ENCODE measurements at regions not wholly inside any gene's neighbourhood (a gene's known extent, or its start where the extent isn't known, plus 50 kb on each side); places are given as distances from the start of the nearest gene placed in this dataset.

DNA sequence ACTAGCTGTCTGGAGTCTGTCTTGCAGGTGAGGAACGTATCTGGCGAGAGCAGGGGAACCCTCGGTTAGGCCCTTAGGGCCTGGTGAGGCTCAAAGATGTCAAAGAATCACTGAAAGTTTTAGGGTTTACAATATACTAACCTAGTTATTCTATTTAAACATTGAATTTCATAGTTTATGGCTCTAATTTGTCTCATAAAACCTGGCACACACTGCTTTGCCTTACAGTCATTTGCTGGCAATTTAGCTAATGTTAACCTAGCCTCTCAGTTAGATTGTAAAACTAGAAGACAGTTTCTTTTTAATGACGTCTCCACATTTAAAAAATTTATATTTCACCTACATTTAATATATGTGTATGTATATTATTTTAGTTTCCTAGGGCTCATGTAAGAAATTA, 89.6 kb upstream of the DOCK10 start:
- DNase-seq = no peak

DNA sequence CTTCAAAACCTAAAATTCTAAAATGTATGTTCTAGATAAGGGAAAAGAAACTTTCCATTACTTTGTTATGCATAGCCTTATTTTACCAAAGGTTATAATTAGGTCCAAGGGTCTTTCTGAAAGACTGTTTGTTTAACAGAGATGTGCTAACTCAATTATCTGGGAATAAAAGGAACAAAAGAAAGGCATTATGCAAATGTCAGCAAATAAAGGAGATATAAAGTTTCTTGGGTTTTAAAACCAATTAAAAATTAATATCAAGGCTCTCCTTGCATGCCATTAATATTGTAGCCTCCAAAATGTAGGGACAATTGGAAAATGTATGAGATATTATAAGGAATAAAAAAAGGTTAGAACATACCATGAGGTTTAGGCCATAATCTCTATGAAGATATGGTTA, 87.8 kb upstream of the DOCK10 start:
- no peak for DNase-seq

DNA sequence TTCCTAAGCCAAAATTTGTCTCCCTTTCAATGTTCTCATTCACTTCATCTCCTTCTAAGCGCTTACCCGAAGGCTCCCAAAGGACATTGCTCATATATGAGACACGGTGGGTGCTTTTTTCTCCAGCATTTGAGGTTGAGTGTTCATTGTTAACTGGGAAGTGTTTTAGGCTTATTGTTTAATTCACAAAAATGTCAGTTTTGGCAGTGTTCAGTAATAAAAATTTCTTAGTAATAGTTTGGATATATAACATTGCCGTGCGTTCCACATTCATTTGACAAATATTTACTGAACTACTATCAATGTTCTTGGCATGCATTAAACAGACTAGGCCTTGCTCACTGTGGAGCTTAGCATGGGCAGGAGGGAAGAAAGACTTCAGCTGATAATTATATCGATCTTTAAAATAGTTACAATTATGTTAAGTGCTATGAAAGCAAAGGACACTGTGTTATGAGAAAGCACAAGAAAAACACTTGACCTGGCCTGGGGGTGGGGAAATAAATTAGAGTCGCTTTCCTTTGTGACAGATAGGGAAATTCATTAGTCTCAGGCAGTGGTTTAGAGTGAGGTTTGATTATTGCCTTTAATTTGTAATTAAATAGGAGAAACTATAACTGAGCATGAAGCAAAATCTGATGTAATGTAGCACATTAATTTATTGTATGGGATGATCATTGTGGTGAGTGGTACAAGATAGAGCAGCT, 82.2 kb upstream of the DOCK10 start:
- DNase-seq = no peak

DNA sequence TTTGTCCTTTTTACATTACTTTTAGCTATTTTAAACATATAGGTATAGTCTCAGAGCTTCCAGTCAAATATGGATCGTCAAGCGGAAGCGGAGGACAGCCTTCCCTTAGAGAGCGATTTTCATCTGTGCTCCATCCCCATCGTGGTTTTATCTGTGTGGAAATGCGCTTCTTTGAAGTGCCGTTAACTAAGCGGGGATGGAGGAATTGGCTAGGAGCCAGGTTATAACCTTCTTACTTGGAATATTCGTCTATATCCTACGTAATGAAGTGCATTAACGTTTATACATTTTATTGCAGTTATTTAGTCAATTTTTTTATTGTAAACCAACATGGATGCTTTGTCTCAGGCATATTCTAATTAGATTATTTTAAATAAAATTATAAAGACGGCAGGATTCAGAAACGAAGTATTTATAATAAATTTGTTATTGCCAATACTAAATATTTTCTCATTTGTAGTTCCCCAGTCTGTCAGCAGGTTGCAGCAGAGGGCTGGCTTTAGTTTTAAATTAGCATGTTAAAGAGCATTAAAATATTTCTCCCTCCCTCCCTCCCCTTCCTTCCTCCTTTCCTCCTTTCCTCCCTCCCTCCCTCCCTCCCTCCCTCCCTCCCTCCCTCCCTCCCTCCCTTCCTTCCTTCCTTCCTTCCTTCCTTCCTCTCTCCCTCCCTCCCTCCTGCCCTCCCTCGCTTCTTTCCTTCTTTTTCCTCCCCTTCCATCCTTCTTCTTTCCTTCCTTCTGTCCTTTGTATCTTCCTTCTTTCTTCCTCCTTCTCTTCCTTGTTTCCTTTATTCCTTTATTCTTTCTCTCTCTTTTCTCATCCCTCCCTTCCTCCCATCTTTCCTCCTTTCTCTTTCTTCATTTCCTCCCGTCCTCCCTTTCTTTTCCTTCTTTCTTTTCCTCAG, 80.6 kb upstream of the DOCK10 start:
- DNase-seq = peak; percentile 26 to 33

DNA sequence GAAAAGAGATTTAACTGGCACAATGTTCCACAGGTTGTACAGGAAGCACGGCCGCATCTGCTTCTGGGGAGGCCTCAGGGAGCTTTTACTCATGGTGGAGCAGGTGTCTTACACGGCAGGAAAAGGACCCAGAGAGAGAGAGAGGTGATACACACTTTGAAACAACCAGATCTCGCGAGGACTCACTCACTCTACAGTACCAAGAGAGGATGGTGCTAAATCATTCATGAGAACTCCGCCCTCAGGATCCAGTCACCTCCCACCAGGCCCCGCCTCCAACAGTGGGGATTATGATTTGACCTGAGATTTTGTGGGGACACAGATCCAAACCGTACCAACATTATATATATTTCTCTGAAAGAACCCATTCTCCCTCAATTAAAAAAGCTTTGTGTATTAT, 79.7 kb upstream of the DOCK10 start:
- peak; percentile 27 to 29 for DNase-seq

DNA sequence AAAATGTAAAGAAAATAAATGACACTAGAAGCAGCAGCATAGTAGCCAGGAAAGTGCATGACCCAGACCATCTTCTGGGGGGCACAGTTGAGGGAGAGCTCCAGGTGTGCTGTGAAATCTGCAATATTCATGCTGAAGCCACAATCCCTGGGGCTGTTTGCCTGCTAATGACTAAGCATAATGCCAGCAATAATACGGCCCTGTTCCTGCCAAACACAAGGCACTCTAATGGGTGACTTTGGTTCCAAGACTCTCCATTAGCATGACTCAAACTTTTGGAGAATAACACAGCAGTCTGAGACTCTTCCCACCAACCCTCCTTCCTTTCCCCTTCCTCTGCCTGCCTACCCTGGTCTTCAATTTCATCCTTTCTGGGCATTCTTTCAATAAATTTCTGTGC, 77.9 kb upstream of the DOCK10 start:
- no peak for DNase-seq

DNA sequence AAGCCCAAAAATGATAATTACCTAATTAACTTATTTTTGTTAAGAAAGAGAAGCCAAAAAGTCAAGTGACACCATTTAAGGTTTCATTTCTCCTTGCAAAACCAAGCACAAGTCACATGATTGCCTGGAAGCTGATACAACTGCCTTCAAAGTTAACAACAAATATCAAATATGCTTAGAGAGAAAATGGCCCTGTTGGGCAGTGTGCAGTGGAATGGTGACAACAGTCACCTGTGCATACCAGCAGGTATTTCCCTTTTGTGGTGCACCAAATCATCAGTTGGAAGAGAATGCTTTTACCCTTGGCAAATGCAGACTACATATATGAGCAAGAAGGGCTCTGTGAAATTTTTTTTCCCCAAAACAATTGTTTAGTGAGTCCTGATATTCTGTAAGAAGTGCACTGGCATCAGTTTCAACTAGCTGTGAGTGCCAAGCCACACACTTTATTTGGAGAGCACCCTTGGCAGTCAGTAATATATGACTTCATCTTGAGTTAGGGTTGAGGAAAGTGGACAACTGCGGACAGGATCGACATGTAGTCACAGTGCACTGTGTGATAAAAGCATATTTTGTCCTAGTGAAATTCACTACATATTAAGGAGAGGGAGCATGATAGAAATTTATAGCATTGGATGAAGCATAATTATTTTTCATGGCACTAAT, 74.9 kb upstream of the DOCK10 start:
- DNase-seq = no peak

DNA sequence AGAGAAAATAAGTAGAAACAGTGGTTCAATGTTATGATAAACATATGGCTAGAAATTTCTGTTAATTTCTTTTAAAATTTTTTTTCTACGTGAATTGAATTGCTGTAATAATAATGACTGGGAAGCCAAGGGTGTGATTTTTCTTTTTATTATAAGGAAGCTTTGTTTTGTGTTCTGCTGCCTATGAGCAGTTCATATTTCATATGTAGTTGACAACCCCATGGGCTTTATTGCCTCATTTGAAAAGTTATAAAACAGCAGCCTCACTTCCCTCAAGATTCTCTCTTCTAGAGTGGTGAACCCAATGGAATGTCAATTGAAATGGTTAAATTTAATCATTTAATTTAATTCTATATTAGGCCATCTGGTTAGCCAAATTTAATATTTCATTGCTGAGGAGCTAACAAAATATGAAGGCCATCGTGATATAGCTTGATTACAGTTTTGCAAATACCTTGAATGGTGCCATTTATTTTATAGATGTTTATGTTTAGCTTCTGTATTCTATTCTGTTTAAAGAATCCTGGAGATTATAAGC, 72.6 kb upstream of the DOCK10 start:
- DNase-seq = no peak

DNA sequence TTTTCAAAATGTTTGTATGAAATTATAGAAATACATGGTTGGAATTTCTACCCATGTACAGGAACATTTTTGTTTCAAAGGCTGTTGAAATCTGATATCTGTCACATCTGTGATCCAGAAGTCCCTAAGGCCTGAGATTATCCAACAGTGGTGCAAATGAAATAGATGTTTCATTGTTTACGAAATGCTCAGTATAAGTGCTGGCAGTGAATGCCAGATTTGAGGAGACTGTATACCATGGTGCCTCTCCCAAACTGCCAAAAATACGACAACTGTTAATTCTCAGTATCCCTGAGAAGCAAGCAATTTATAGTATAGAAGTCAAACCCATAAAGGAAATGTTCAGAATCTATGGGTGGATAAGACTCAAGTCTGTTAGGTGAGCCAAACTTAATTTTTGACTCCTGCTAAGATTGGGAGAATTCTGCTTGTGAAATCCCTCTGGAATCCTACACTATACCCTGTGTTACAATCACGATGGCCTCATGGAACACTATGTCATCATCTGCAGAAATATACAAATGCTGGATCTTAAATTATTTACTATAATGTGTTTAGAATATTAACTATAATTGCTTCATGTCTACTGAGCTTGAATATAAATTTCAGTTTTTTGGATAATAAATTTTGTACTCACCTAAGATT, 71.2 kb upstream of the DOCK10 start:
- no peak for DNase-seq

DNA sequence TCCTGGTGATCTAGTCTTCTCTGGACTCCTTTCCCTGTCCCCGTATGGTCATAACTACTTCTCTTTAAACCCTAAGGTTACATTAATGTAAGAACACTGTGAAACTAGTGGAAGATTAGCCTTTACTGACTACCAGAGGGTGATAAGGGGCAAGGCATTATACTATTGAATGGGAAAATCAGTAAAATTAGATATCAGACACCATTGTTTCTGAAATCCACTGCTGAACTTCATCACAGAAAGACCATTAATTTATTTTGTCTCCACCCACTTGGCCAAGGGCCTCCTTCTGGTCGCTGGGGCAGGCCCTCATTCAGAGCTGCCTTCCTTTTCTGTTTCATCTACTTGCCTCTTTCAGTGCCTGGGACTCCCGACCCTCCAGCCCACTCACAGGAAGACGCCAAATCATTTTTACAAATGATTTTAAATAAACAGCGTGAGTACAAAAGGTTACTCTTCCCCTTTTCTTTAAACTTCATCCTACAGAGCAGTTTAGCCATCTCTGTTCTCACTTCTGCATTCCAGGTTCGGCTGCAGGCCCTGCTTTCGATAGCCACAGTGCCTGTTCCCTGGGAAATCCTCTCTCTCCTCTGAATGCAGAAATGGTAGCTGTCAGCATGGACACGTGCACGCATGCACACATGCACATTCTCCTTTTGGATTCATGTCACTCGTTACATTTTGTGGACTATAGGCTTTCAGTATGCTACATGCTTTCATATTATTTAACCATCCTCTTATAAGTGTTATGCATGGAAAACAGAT, 70.3 kb upstream of the DOCK10 start:
- no peak for DNase-seq

DNA sequence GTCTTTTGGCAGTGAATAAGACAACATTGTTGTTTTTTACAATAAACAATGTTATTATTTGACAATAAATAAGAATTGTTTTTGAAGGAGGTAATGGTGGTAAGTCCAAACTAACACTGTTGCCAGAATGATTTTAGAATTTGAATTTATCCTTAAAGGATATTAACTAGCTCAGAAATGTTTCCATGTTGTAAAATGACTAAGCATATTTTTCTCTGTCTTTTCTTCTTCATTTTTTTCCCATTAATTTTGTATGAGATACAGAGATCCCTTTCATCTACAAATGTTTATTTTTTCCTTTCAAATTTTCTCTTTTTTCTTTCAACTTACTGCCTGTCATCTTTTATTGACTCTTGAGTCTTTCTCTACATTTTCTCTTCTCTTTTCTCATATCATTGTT, 66.5 kb upstream of the DOCK10 start:
- DNase-seq = no peak

DNA sequence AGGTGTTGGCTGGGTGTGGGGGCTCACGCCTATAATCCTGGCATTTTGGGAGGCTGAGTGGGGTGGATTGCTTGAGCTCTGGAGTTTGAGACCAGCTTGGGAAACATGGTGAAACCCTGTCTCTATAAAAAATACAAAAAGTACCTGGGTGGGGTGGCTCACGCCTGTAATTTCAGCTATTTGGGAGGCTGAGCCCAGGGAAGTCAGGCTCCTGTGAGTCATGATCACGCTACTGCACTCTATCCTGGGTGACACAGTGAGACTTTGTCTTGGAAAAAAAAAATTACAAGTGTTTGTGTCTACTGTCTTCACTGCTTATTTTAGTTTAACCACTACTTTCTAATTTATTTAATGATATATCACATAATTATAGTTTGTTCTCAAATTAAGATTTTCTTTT, 62.7 kb upstream of the DOCK10 start:
- DNase-seq = no peak

DNA sequence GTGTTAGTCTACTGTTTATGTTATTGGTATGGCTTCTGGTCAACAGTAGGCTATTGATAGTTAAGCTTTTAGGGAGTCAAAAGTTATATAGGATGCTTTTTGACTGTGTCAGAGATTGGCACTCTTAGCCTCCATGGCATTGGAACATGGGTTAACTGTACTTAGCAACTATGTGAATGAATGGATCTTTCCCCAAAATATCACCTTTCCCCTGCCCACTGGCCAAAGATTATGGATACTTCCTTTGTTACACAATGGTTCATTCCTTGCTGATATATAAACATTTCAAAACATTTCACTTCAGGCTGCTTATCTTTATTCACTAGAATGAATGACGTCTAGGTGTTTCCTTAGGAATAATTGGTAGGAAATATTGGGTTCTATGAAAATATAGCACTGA, 62.1 kb upstream of the DOCK10 start:
- DNase-seq = no peak

DNA sequence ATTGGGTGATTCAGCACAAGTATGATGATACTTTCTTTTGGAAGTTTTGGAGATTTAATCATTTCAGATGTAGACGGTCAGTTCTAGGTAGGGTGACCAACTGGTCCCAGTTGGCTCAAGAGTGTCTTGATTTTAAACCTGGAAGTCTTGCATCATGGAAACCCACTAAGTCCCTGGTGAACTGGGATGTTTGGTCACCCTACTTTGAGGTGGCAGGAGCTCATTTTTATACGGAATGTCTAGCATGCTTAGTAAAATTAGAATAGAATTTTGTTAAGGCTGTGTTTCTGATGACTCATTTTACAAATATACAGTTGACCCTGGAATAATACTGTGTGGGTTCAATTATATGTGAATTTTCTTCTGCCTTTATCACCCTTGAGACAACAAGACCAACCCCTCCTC, 61.5 kb upstream of the DOCK10 start:
- DNase-seq = no peak

DNA sequence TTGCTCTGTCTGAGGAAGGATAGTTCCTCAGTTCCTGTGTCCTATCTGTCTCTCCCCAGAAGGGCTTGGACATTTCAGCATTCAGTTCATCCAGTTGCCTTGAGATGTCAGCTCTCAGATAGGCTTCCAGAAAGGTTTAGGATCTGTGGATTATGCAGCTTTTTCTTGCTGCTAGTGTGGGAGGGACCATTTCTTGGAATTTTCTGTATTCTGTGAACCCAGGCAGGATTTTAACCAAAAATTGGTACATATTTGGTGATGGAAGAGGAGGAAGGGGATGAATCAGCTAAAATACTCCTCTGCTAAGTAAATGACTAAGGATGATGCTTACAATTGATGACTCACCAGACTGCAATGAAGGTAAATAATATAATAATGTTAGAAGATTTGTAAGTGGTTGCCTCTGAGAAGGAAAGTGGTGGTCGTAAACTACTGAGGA, 58.6 kb upstream of the DOCK10 start:
- no peak for DNase-seq

DNA sequence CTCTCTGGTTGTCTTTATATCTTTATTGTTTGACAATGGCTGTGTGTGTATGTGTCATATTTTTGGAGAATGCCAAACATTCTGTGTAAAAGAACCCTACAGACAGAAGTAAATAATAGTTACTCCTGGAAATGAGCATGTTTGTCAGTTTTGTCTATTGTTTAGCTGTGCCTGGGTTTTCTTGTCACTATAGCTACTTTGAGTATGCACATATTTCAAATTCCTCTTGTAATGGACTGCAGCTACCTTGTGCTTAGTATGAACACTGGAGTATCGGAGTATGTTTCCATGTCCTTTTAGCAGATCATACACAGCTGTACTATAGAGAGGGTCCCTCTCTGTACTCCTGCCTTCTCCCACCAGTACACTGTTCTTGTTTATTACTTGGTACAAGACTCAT, 58.0 kb upstream of the DOCK10 start:
- no peak for DNase-seq

DNA sequence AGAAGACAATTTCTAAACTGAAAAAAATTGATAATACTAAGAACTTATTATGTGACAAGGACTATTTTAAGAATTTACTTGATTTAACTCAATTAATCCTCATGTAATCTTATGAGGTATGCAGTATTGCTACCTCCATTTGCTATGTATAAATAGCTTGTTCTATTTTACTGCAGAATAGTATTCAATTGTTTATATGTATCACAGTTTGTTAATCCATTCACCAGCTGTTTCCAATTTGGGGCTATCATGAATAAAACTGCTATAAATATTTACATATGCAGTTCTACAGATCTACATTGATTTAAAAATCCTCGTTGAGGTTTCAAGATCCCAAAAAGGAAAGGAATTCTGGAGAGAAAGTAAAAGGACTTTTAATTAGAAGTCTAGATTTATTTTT, 54.8 kb upstream of the DOCK10 start:
- no peak for DNase-seq

Measured in activated T-cell treated with anti-CD3 and anti-CD28 coated beads, Interleukin-2, amount 50 U/mL, for 48 hours (primary cell).